DND-41 (cell line): ENCODE measurements at regions not wholly inside any gene's neighbourhood (a gene's known extent, or its start where the extent isn't known, plus 50 kb on each side); places are given as distances from the start of the nearest gene placed in this dataset.

Experiments
- EZH2 ChIP-seq: IDR thresholded peaks from 3 replicates; pipeline ENCODE4 v1.6.1; 2012; ENCODE audit warnings: borderline replicate concordance, low read depth, mild to moderate bottlenecking, moderate library complexity, low read length, inconsistent platforms; ENCODE audit not compliant: severe bottlenecking
- TF ChIP-seq, protein P1 (sequence below): IDR thresholded peaks from 2 replicates; pipeline ENCODE4 v1.5.1; 2012; ENCODE audit warnings: borderline replicate concordance, low read length, moderate library complexity, mild to moderate bottlenecking; ENCODE audit not compliant: poor library complexity, severe bottlenecking; ENCODE audit errors: extremely low read depth

DNA sequence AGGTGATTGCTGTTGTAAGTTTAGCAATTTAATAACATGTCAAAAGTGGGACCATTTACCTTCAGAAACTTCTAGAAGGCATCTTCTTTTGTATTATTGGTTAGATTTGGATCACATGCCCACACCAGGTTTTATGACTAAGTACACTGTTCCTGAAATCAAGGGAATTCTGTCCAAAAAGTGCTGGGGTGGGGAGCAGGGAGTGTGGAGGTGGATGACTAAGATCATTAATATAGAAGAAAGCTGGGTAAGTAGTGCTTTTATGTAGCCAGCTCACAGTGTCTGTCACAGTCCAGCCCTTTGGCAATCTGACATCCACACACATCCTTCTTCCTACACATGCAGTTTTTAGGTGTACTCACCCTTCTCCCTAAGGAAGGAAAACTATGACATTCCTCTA lies 120.0 kb downstream of the TMCO5A start:
- TF ChIP-seq, protein P1, sequence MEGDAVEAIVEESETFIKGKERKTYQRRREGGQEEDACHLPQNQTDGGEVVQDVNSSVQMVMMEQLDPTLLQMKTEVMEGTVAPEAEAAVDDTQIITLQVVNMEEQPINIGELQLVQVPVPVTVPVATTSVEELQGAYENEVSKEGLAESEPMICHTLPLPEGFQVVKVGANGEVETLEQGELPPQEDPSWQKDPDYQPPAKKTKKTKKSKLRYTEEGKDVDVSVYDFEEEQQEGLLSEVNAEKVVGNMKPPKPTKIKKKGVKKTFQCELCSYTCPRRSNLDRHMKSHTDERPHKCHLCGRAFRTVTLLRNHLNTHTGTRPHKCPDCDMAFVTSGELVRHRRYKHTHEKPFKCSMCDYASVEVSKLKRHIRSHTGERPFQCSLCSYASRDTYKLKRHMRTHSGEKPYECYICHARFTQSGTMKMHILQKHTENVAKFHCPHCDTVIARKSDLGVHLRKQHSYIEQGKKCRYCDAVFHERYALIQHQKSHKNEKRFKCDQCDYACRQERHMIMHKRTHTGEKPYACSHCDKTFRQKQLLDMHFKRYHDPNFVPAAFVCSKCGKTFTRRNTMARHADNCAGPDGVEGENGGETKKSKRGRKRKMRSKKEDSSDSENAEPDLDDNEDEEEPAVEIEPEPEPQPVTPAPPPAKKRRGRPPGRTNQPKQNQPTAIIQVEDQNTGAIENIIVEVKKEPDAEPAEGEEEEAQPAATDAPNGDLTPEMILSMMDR: no peak
- no peak for TF ChIP-seq EZH2
